HepG2 (cell line): ENCODE measurements at regions not wholly inside any gene's neighbourhood (a gene's known extent, or its start where the extent isn't known, plus 50 kb on each side); places are given as distances from the start of the nearest gene placed in this dataset.

Experiments
- ATAC-seq: fragments of 200-7000 bp; cut with Tn5 transposase; 3 replicates; pipeline ENCODE4 v1.9.1; 2020; ENCODE audit warnings: mild to moderate bottlenecking, moderate library complexity
- BruUV-seq: library from RNA; stranded (reverse); fragments of 400-500 nt; replicated peaks from 2 replicates; lab custom pipeline; 2021; lab: Mats Ljungman, UMichigan
- CTCF ChIA-PET: fragments of 300-600 bp; formaldehyde crosslinking; extraction: SDS; loops from one replicate; lab custom pipeline; 2021; ENCODE audit warnings: low total read pairs, inconsistent platforms, low intra/inter-chr PET ratio; lab: Yijun Ruan, JAX
- POLR2A ChIA-PET: fragments of 350-600 bp; sonication (Branson Sonifier 250); formaldehyde crosslinking; loops from one replicate; lab custom pipeline; 2020; ENCODE audit warnings: antibody characterized with exemption, inconsistent platforms; lab: Yijun Ruan, JAX
- DNase-seq: peaks from one replicate; pipeline ENCODE4 v3.0.0-alpha.2; 2015; ENCODE audit warnings: low spot score
- FAIRE-seq: peaks from 3 replicates; lab custom pipeline; 2011; peaks lifted over from hg19 to GRCh38; lab: Jason Lieb, UNC
- H2AFZ ChIP-seq: one replicate; pipeline ENCODE4 v1.6.1; 2011; ENCODE audit warnings: low read length, inconsistent platforms
- H3K27ac ChIP-seq: fragments of 300-600 bp; 3 replicates; pipeline ENCODE4 v1.8.0; 2011; ENCODE audit warnings: mixed run types, mild to moderate bottlenecking, mixed read lengths, low read length, inconsistent platforms; ENCODE audit not compliant: insufficient read depth; ENCODE audit errors: extremely low read length
- H3K27me3 ChIP-seq, 2 experiments: fragments of 200-600 bp in 1 of 2; 2 replicates in 1 of 2; 3 replicates in 1 of 2; pipeline versions ENCODE4 v1.6.0 to v1.8.0; 2011; ENCODE audit warnings: low read length in 2 of 2, mild to moderate bottlenecking in 2 of 2, moderate library complexity in 2 of 2, inconsistent platforms in 1 of 2; ENCODE audit not compliant: insufficient read depth in 2 of 2, control insufficient read depth in 1 of 2
- H3K36me3 ChIP-seq, 2 experiments: fragments of 200-600 bp in 1 of 2; replicated peaks in 1 of 2; 2 replicates in 1 of 2; 3 replicates in 1 of 2; pipeline versions ENCODE4 v1.5.1 to v1.8.0; 2011; ENCODE audit warnings: low read length in 2 of 2, inconsistent platforms in 1 of 2; ENCODE audit not compliant: insufficient read depth in 2 of 2, control insufficient read depth in 1 of 2
- H3K4me1 ChIP-seq: 2 replicates; pipeline ENCODE4 v1.5.1; 2012; ENCODE audit warnings: low read length, inconsistent platforms; ENCODE audit not compliant: insufficient read depth
- H3K4me2 ChIP-seq: 2 replicates; pipeline ENCODE4 v1.6.0; 2011; ENCODE audit warnings: low read depth, low read length, inconsistent platforms
- H3K4me3 ChIP-seq, 3 experiments: fragments of 200-600 bp in 1 of 3; sonication (generic), shearing (Covaris generic) in 1 of 3; replicated peaks in 1 of 3; 2 replicates each; pipeline ENCODE4 v1.5.1; 2011 to 2016; ENCODE audit warnings: low read length in 3 of 3, inconsistent platforms in 2 of 3, low read depth in 2 of 3, mild to moderate bottlenecking in 2 of 3, control low read depth in 1 of 3, mixed read lengths in 1 of 3; ENCODE audit not compliant: insufficient read depth in 1 of 3
- H3K79me2 ChIP-seq: one replicate; pipeline ENCODE4 v1.6.1; 2011; ENCODE audit warnings: low read length, inconsistent platforms; ENCODE audit not compliant: insufficient read depth
- H3K9ac ChIP-seq: 2 replicates; pipeline ENCODE4 v1.6.0; 2011; ENCODE audit warnings: mild to moderate bottlenecking, low read depth, low read length, inconsistent platforms; ENCODE audit not compliant: insufficient read depth
- H3K9me3 ChIP-seq: 2 replicates; pipeline ENCODE4 v1.5.1; 2012; ENCODE audit warnings: mild to moderate bottlenecking, low read length
- H4K20me1 ChIP-seq: 2 replicates; pipeline ENCODE4 v1.6.0; 2011; ENCODE audit warnings: inconsistent platforms, mild to moderate bottlenecking, low read length, moderate library complexity; ENCODE audit not compliant: insufficient read depth
- ASH2L ChIP-seq: fragments of 300-600, 200-600 bp; sonication (generic); IDR thresholded peaks from 2 replicates; pipeline ENCODE4 v1.7.0; 2017; ENCODE audit warnings: low read depth, mild to moderate bottlenecking, moderate library complexity, mixed read lengths, low read length; ENCODE audit not compliant: insufficient read length
- CBFB ChIP-seq: sonication (generic); formaldehyde crosslinking; IDR thresholded peaks from 2 replicates; pipeline ENCODE4 v1.4.0; 2020; ENCODE audit warnings: missing genetic modification reagents
- CTCF ChIP-seq: sonication (generic); formaldehyde crosslinking; IDR thresholded peaks from 2 replicates; pipeline ENCODE4 v1.5.0; 2020; ENCODE audit warnings: mild to moderate bottlenecking, missing genetic modification reagents, moderate library complexity
- ETV5 ChIP-seq: IDR thresholded peaks from 2 replicates; pipeline ENCODE4 v1.6.1; 2018; ENCODE audit warnings: missing biosample characterization, missing genetic modification reagents, inconsistent platforms, borderline replicate concordance
- FOXA1 ChIP-seq, 2 experiments: fragments of 450-650 bp in 1 of 2; sonication (generic) in 1 of 2; formaldehyde crosslinking in 1 of 2; IDR thresholded peaks; 2 replicates each; pipeline versions ENCODE4 v1.4.0 to v1.6.1; 2016 to 2020; ENCODE audit warnings: missing genetic modification reagents in 1 of 2
- HMG20A ChIP-seq: IDR thresholded peaks from 2 replicates; pipeline ENCODE4 v1.6.1; 2016; ENCODE audit warnings: borderline replicate concordance
- ISL2 ChIP-seq: sonication (generic); formaldehyde crosslinking; IDR thresholded peaks from 2 replicates; pipeline ENCODE4 v1.5.0; 2020; ENCODE audit warnings: missing genetic modification reagents
- SMC3 ChIP-seq: IDR thresholded peaks from 2 replicates; pipeline ENCODE4 v1.6.1; 2011; ENCODE audit warnings: low read length, improper control_type of control experiment
- STAG1 ChIP-seq: sonication (generic); formaldehyde crosslinking; IDR thresholded peaks from 2 replicates; pipeline ENCODE4 v1.4.0; 2020; ENCODE audit warnings: missing genetic modification reagents
- ZBTB4 ChIP-seq: sonication (generic); formaldehyde crosslinking; IDR thresholded peaks from 2 replicates; pipeline ENCODE4 v1.4.0; 2020; ENCODE audit warnings: missing genetic modification reagents, mild to moderate bottlenecking, borderline replicate concordance
- ZNF639 ChIP-seq: conservative IDR thresholded peaks from 2 replicates; pipeline ENCODE4 v1.6.1; 2018; ENCODE audit warnings: missing genetic modification reagents
- WGBS: methylation state at CpG from one replicate; pipeline ENCODE4 v1.1.6; 2017; ENCODE audit warnings: low lambda C conversion rate; 5-methylcytosine and 5-hydroxymethylcytosine counted together
- in situ Hi-C: cut with HindIII; loops from 2 replicates; pipeline ENCODE4 v1.10.0; 2017; ENCODE audit warnings: low pct_unique_long_range_greater_than_20kb; ENCODE audit not compliant: extremely low pct_ligation_motif_present
- intact Hi-C: fragments of 100-400 bp; cut with micrococcal nuclease; formaldehyde crosslinking; loops from one replicate; pipeline ENCODE4 v1.10.0; 2022; ENCODE audit not compliant: unreplicated experiment

GRCh38 chr6:132961610-132962009 lies 147.2 kb downstream of the RPS12 start:
- in situ Hi-C loops = loop anchor here (5.0 to 10.0 kb wide), 2 partner anchors 81 to 553 kb away; no protein-coding TSS in a partner anchor
- FAIRE-seq (no peak), ATAC-seq (peak; percentile 58), DNase-seq (peak; percentile 10)
- ChIA-PET POLR2A (no interaction called here), CTCF (interaction anchor here (1.7 to 4.0 kb wide), 2 partner anchors 78 to 132 kb away, joined by 4 to 84 read pairs; no protein-coding TSS in a partner anchor)
- Histone ChIP-seq H3K4me3 (no peak overlapping the region), H3K4me2 (no peak overlapping the region), H4K20me1 (no peaks in the 10 kb centered on the region), H3K9ac (no peak overlapping the region), H3K36me3 (no peaks in the 10 kb centered on the region), H2AFZ (no peak overlapping the region), H3K9me3 (no peaks in the 10 kb centered on the region), H3K79me2 (no peaks in the 10 kb centered on the region), H3K27ac (no peak overlapping the region), H3K27me3 (no peaks in the 10 kb centered on the region), H3K4me1 (peaks cover 39% of the 10 kb centered on the region)
- 4% methylated on average over 5 of the region's 5 CpGs for WGBS
- TF ChIP-seq ZBTB4 (no peak), ZNF639 (no peak), CBFB (CRISPR knock-in tag) (no peak), STAG1 (CRISPR knock-in tag) (peak; percentile 17; the same call in 1 of the 2 replicates), ASH2L (peak; percentile 31), ISL2 (CRISPR knock-in tag) (0 out of 2 replicates have a peak, but pooled peaks have one; percentile 33), FOXA1 (IDR thresholded peaks at IDR 0.05) (no peak), FOXA1 (CRISPR knock-in tag; IDR thresholded peaks at IDR 0.05) (no peak), SMC3 (peak; percentile 51; the same call in 1 of the 2 replicates), HMG20A (CRISPR knock-in tag) (0 out of 2 replicates have a peak, but pooled peaks have one; percentile 9), CTCF (CRISPR knock-in tag) (peak; percentile 59), ETV5 (CRISPR knock-in tag) (no peak)
- no TSS peak for BruUV-seq
- intact Hi-C loops = loop anchor here (2.0 to 5.0 kb wide), 3 partner anchors 131 to 226 kb away; no protein-coding TSS in a partner anchor
